CD14-positive monocyte (primary cell): ENCODE measurements at regions not wholly inside any gene's neighbourhood (a gene's known extent, or its start where the extent isn't known, plus 50 kb on each side); places are given as distances from the start of the nearest gene placed in this dataset.

ENCODE experiments used
- DNase-seq, 3 donors: peaks; one replicate each; pipeline ENCODE4 v3.0.0-alpha.2; 2011 to 2022
- H2AFZ ChIP-seq: 2 replicates; pipeline ENCODE4 v1.6.0; 2012; ENCODE audit warnings: mild to moderate bottlenecking, low read depth, low read length, inconsistent platforms; ENCODE audit not compliant: insufficient read depth, poor library complexity, severe bottlenecking
- H3K27ac ChIP-seq, 2 donors: 1 replicate in 1 of 2; 2 replicates in 1 of 2; pipeline ENCODE4 v1.5.1; 2012 to 2013; ENCODE audit warnings: low read length in 2 of 2, control low read depth in 1 of 2, inconsistent platforms in 1 of 2, low read depth in 1 of 2, mild to moderate bottlenecking in 1 of 2
- H3K27me3 ChIP-seq, 2 donors: one replicate each; pipeline versions ENCODE4 v1.6.0 to v1.6.1; 2011 to 2013; ENCODE audit warnings: low read length in 2 of 2; ENCODE audit not compliant: control insufficient read depth in 2 of 2, insufficient read depth in 2 of 2
- H3K36me3 ChIP-seq, 2 donors: replicated peaks in 1 of 2; 1 replicate in 1 of 2; 2 replicates in 1 of 2; pipeline versions ENCODE4 v1.5.1 to v1.6.1; 2012 to 2013; ENCODE audit warnings: low read length in 2 of 2, control low read depth in 1 of 2, inconsistent platforms in 1 of 2, mild to moderate bottlenecking in 1 of 2; ENCODE audit not compliant: insufficient read depth in 2 of 2, control insufficient read depth in 1 of 2
- H3K4me1 ChIP-seq, 2 donors: 1 replicate in 1 of 2; 2 replicates in 1 of 2; pipeline versions ENCODE4 v1.5.1 to v1.6.1; 2012 to 2013; ENCODE audit warnings: low read length in 2 of 2, control low read depth in 1 of 2, inconsistent platforms in 1 of 2, mild to moderate bottlenecking in 1 of 2, moderate library complexity in 1 of 2; ENCODE audit not compliant: insufficient read depth in 2 of 2, control insufficient read depth in 1 of 2
- H3K4me2 ChIP-seq: replicated peaks from 2 replicates; pipeline ENCODE3; 2012; ENCODE audit warnings: low read length, moderate library complexity, mild to moderate bottlenecking; ENCODE audit not compliant: poor library complexity, severe bottlenecking; ENCODE audit errors: extremely low read depth
- H3K4me3 ChIP-seq, 3 experiments: fragments of 200-600 bp in 1 of 3; sonication (generic) in 1 of 3; replicated peaks in 1 of 3; 1 replicate in 2 of 3; 2 replicates in 1 of 3; pipeline ENCODE4 v1.5.1; 2011 to 2013; ENCODE audit warnings: low read length in 3 of 3, mild to moderate bottlenecking in 3 of 3, control low read depth in 2 of 3, low read depth in 2 of 3, inconsistent platforms in 1 of 3, moderate library complexity in 1 of 3
- H3K79me2 ChIP-seq: 2 replicates; pipeline ENCODE4 v1.6.0; 2012; ENCODE audit warnings: mild to moderate bottlenecking, control low read depth, inconsistent platforms, low read length, moderate library complexity; ENCODE audit not compliant: insufficient read depth
- H3K9ac ChIP-seq: 2 replicates; pipeline ENCODE4 v1.6.0; 2017; ENCODE audit warnings: low read length, mild to moderate bottlenecking; ENCODE audit not compliant: insufficient read depth, poor library complexity, severe bottlenecking
- H3K9me3 ChIP-seq, 2 donors: replicated peaks in 1 of 2; 1 replicate in 1 of 2; 2 replicates in 1 of 2; pipeline versions ENCODE4 v1.5.1 to v1.6.1; 2012 to 2013; ENCODE audit warnings: low read length in 2 of 2, control low read depth in 1 of 2; ENCODE audit not compliant: control insufficient read depth in 1 of 2, insufficient read depth in 1 of 2
- H4K20me1 ChIP-seq: 2 replicates; pipeline ENCODE4 v1.6.0; 2012; ENCODE audit warnings: mild to moderate bottlenecking, low read length, control low read depth, moderate library complexity; ENCODE audit not compliant: insufficient read depth
- H3K27ac Mint-ChIP-seq, 7 donors: one replicate each; pipeline ENCODE4 v1.8.0; 2020; ENCODE audit warnings: mild to moderate bottlenecking in 7 of 7, mixed read lengths in 7 of 7, moderate library complexity in 6 of 7, inconsistent platforms in 2 of 7
- H3K27me3 Mint-ChIP-seq, 3 donors: one replicate each; pipeline ENCODE4 v1.8.0; 2021 to 2022; ENCODE audit warnings: low read depth in 3 of 3, mild to moderate bottlenecking in 3 of 3, mixed read lengths in 3 of 3, moderate library complexity in 3 of 3, inconsistent platforms in 1 of 3
- H3K36me3 Mint-ChIP-seq, 2 donors: one replicate each; pipeline ENCODE4 v1.8.0; 2020; ENCODE audit warnings: mixed read lengths in 2 of 2, inconsistent platforms in 1 of 2, mild to moderate bottlenecking in 1 of 2
- H3K4me1 Mint-ChIP-seq: one replicate; pipeline ENCODE4 v1.8.0; 2020; ENCODE audit warnings: mild to moderate bottlenecking, mixed read lengths
- H3K4me3 Mint-ChIP-seq, 2 donors: one replicate each; pipeline ENCODE4 v1.8.0; 2020; ENCODE audit warnings: mild to moderate bottlenecking in 2 of 2, mixed read lengths in 2 of 2, moderate library complexity in 1 of 2
- H3K9me3 Mint-ChIP-seq, 7 donors: one replicate each; pipeline ENCODE4 v1.8.0; 2020 to 2022; ENCODE audit warnings: mixed read lengths in 7 of 7, mild to moderate bottlenecking in 6 of 7, moderate library complexity in 6 of 7, inconsistent platforms in 2 of 7
- CTCF ChIP-seq: fragments of 200-600 bp; IDR thresholded peaks from one replicate; pipeline ENCODE4 v1.8.0; 2022; ENCODE audit warnings: antibody characterized with exemption, mild to moderate bottlenecking
- WGBS: methylation state at CpG from one replicate; pipeline ENCODE4 v1.1.5; 2013; ENCODE audit warnings: missing lambda C conversion rate; ENCODE audit not compliant: insufficient coverage; 5-methylcytosine and 5-hydroxymethylcytosine counted together
- intact Hi-C, 2 donors: fragments of 100-400 bp; cut with micrococcal nuclease; formaldehyde crosslinking; loops; one replicate each; pipeline versions ENCODE4 v1.15.0 to v1.15.1; 2023

- Histone ChIP-seq H3K27me3 (no peaks in the 10 kb centered on the region), H3K4me2 (no peak overlapping the region), H3K36me3 (no peaks in the 10 kb centered on the region), H4K20me1 (no peaks in the 10 kb centered on the region), H3K79me2 (no peaks in the 10 kb centered on the region), H3K9ac (no peak overlapping the region), H3K27ac (no peak overlapping the region), H3K9me3 (no peaks in the 10 kb centered on the region), H3K4me1 (no peaks in the 10 kb centered on the region), H2AFZ (no peak overlapping the region), H3K4me3 (no peak overlapping the region)
- H3K4me3 Mint-ChIP-seq, result no peak overlapping the region
- TF ChIP-seq CTCF, result no peak
- WGBS, result 90% methylated on average over 4 of the region's 4 CpGs
- H3K36me3 Mint-ChIP-seq, result no peaks in the 10 kb centered on the region
- intact Hi-C loops, result no loop called here
- H3K27ac Mint-ChIP-seq, result no peak overlapping the region
- DNase-seq, result no peak
- H3K9me3 Mint-ChIP-seq, result peaks cover 0 to 10% (median 5%) of the 10 kb centered on the region in 7 donors
- no peaks in the 10 kb centered on the region for H3K4me1 Mint-ChIP-seq
- peaks cover 5 to 6% (median 5%) of the 10 kb centered on the region in 3 donors for H3K27me3 Mint-ChIP-seq
Observed at GRCh38 chr2:71811726-71812125, 335.9 kb downstream of the CYP26B1 start.

GRCh38 chr2:71811157-71811556 lies 336.5 kb downstream of the CYP26B1 start:
- H3K27ac Mint-ChIP-seq, result no peak overlapping the region

More at GRCh38 chr2:71811157-71811556, 336.5 kb downstream of the CYP26B1 start:
- Histone ChIP-seq H3K4me2 (no peak overlapping the region), H3K9ac (no peak overlapping the region), H2AFZ (no peak overlapping the region), H3K4me1 (no peaks in the 10 kb centered on the region), H3K4me3 (no peak overlapping the region), H4K20me1 (no peaks in the 10 kb centered on the region), H3K9me3 (no peaks in the 10 kb centered on the region), H3K79me2 (no peaks in the 10 kb centered on the region), H3K27me3 (no peaks in the 10 kb centered on the region), H3K36me3 (no peaks in the 10 kb centered on the region), H3K27ac (no peak overlapping the region)
- TF ChIP-seq CTCF, result no peak
- Mint-ChIP-seq H3K4me3 (no peak overlapping the region), H3K4me1 (no peaks in the 10 kb centered on the region), H3K27me3 (peaks cover 5 to 6% (median 5%) of the 10 kb centered on the region in 3 donors), H3K36me3 (no peaks in the 10 kb centered on the region), H3K9me3 (peaks cover 0 to 10% (median 3%) of the 10 kb centered on the region in 7 donors)
- no peak for DNase-seq
- intact Hi-C loops, result no loop called here
